ENCODE measurements at regions not wholly inside any gene's neighbourhood (a gene's known extent, or its start where the extent isn't known, plus 50 kb on each side); places are given as distances from the start of the nearest gene placed in this dataset.

DNA sequence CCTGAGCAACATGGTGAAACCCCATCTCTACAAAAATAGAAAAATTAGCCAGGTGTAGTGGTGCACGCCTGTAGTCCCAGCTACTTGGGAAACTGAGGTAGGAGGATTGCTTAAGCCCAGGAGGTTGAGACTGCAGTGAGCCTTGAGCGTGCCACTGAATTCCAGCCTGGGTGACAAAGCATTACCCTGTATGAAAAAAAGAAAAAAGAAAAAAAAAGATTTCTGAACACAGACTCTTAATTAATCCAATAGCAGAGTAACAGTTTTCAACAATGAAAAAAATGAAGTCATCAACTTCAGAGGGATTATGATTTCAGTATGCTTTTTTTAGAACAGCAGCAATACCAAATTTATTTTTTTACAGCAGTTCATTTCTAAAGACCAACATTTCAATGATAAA, 118.8 kb upstream of the TNPO1 start:
- TF ChIP-seq POLR2A (IDR thresholded peaks at IDR 0.05), result no peak
- TF ChIP-seq, protein P1, sequence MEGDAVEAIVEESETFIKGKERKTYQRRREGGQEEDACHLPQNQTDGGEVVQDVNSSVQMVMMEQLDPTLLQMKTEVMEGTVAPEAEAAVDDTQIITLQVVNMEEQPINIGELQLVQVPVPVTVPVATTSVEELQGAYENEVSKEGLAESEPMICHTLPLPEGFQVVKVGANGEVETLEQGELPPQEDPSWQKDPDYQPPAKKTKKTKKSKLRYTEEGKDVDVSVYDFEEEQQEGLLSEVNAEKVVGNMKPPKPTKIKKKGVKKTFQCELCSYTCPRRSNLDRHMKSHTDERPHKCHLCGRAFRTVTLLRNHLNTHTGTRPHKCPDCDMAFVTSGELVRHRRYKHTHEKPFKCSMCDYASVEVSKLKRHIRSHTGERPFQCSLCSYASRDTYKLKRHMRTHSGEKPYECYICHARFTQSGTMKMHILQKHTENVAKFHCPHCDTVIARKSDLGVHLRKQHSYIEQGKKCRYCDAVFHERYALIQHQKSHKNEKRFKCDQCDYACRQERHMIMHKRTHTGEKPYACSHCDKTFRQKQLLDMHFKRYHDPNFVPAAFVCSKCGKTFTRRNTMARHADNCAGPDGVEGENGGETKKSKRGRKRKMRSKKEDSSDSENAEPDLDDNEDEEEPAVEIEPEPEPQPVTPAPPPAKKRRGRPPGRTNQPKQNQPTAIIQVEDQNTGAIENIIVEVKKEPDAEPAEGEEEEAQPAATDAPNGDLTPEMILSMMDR (IDR thresholded peaks at IDR 0.05), result no peak
- no peak for TF ChIP-seq POLR2AphosphoS5 (IDR thresholded peaks at IDR 0.05)

Data from breast epithelium (tissue), 3 donors.